NT2/D1 (cell line): ENCODE measurements at regions not wholly inside any gene's neighbourhood (a gene's known extent, or its start where the extent isn't known, plus 50 kb on each side); places are given as distances from the start of the nearest gene placed in this dataset.

Source experiments
- SUZ12 ChIP-seq: IDR thresholded peaks from 2 replicates; pipeline ENCODE4 v1.6.1; 2011; ENCODE audit not compliant: insufficient read length, insufficient read depth; ENCODE audit errors: extremely low read depth
- YY1 ChIP-seq: IDR thresholded peaks from 2 replicates; pipeline ENCODE4 v1.6.1; 2011; ENCODE audit not compliant: insufficient read length, insufficient read depth
- ZNF274 ChIP-seq: IDR thresholded peaks from 2 replicates; pipeline ENCODE4 v1.6.1; 2011; ENCODE audit warnings: mild to moderate bottlenecking, low read depth, low read length

DNA sequence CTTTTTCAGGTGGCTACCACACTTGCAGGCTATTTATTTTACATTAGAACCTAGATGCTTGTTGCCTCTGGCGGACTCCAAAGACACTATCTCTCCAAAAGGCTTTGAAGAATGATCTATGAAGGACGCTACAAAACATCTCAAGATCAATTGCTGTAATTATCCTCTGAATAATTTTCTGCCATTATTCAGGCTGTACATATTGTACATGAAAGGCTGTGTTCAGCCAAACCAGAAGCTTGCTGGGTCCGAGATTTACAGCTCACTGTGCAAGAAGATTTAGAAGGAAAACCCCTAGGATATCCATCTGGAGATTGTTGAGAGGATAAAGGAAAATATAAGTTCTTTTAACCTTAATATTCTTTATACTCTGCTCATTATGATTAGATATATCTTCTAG is 523.6 kb upstream of the PLXNA2 start:
- TF ChIP-seq ZNF274 (no peak), YY1 (no peak), SUZ12 (no peak)
